ENCODE measurements at regions not wholly inside any gene's neighbourhood (a gene's known extent, or its start where the extent isn't known, plus 50 kb on each side); places are given as distances from the start of the nearest gene placed in this dataset.

- Histone ChIP-seq H3K36me3 (ENCODE audit: control insufficient read depth in 4 of 4, insufficient read depth in 4 of 4, low read length in 3 of 4) (no peaks in the 10 kb centered on the region), H3K4me1 (ENCODE audit: control extremely low read depth in 1 of 4, control insufficient read depth in 4 of 4, insufficient read depth in 4 of 4, low read length in 3 of 4) (peaks cover 0 to 14% (median 8%) of the 10 kb centered on the region in 4 experiments), H3K27ac (ENCODE audit: insufficient read depth in 1 of 2, low read depth in 1 of 2, low read length in 2 of 2, poor library complexity in 1 of 2, severe bottlenecking in 2 of 2) (no peak overlapping the region), H3K4me3 (ENCODE audit: control insufficient read depth in 1 of 7, extremely low read depth in 1 of 7, insufficient read depth in 4 of 7, low read depth in 2 of 7, low read length in 6 of 7) (no peak overlapping the region), H3K27me3 (replicated peaks in 2 of 5; ENCODE audit: control insufficient read depth in 4 of 5, insufficient read depth in 5 of 5, low read length in 4 of 5) (peaks cover 0 to 18% (median 0%) of the 10 kb centered on the region in 5 experiments), H3K9me3 (ENCODE audit: control extremely low read depth in 1 of 5, control insufficient read depth in 4 of 5, insufficient read depth in 2 of 5, low read depth in 1 of 5, low read length in 4 of 5) (no peaks in the 10 kb centered on the region)
- ChIA-PET POLR2A (no interaction called here), CTCF (interaction anchor here (0.8 to 1.9 kb wide), 9 partner anchors 11 to 305 kb away, joined by 3 to 7 read pairs (median 3); no protein-coding TSS in a partner anchor)
- no peak for DNase-seq
- 97% methylated on average over 3 of the region's 10 CpGs for WGBS (ENCODE audit: insufficient coverage)
These were observed 65.4 kb downstream of the UBIAD1 start for GRCh38 chr1:11338284-11338924.

- CTCF ChIA-PET = interaction anchor here (1.0 to 2.2 kb wide), 8 partner anchors 12 to 304 kb away, joined by 3 to 8 read pairs (median 4); no protein-coding TSS in a partner anchor
- DNase-seq = peak in 2 of 3 donors; percentile 23 to 27
These were observed 66.6 kb downstream of the UBIAD1 start for GRCh38 chr1:11339346-11340232.

GRCh38 chr1:11340233-11340632 lies 67.2 kb downstream of the UBIAD1 start:
- Histone ChIP-seq H3K4me1 (ENCODE audit: control extremely low read depth in 1 of 4, control insufficient read depth in 4 of 4, insufficient read depth in 4 of 4, low read length in 3 of 4) (peaks cover 0 to 14% (median 8%) of the 10 kb centered on the region in 4 experiments), H3K36me3 (ENCODE audit: control insufficient read depth in 4 of 4, insufficient read depth in 4 of 4, low read length in 3 of 4) (no peaks in the 10 kb centered on the region), H3K27me3 (replicated peaks in 2 of 5; ENCODE audit: control insufficient read depth in 4 of 5, insufficient read depth in 5 of 5, low read length in 4 of 5) (peaks cover 0 to 18% (median 0%) of the 10 kb centered on the region in 5 experiments), H3K4me3 (ENCODE audit: control insufficient read depth in 1 of 7, extremely low read depth in 1 of 7, insufficient read depth in 4 of 7, low read depth in 2 of 7, low read length in 6 of 7) (no peak overlapping the region), H3K27ac (ENCODE audit: insufficient read depth in 1 of 2, low read depth in 1 of 2, low read length in 2 of 2, poor library complexity in 1 of 2, severe bottlenecking in 2 of 2) (no peak overlapping the region), H3K9me3 (ENCODE audit: control extremely low read depth in 1 of 5, control insufficient read depth in 4 of 5, insufficient read depth in 2 of 5, low read depth in 1 of 5, low read length in 4 of 5) (no peaks in the 10 kb centered on the region)
- ChIA-PET CTCF (interaction anchor here (1.0 to 2.2 kb wide), 5 partner anchors 13 to 295 kb away, joined by 3 to 8 read pairs (median 4); no protein-coding TSS in a partner anchor), POLR2A (no interaction called here)
- DNase-seq = no peak
- 28% methylated on average over 4 of the region's 4 CpGs for WGBS (ENCODE audit: insufficient coverage)

More at GRCh38 chr1:11339346-11340232, 66.6 kb downstream of the UBIAD1 start:
- peaks cover 0 to 14% (median 8%) of the 10 kb centered on the region in 4 experiments for H3K4me1 ChIP-seq (ENCODE audit: control extremely low read depth in 1 of 4, control insufficient read depth in 4 of 4, insufficient read depth in 4 of 4, low read length in 3 of 4)
- 21% methylated on average over 19 of the region's 24 CpGs for WGBS (ENCODE audit: insufficient coverage)
- H3K27me3 ChIP-seq (replicated peaks in 2 of 5; ENCODE audit: control insufficient read depth in 4 of 5, insufficient read depth in 5 of 5, low read length in 4 of 5) = peaks cover 0 to 18% (median 0%) of the 10 kb centered on the region in 5 experiments
- peak overlapping the region in 1 of 7 experiments; percentile 14 for H3K4me3 ChIP-seq (ENCODE audit: control insufficient read depth in 1 of 7, extremely low read depth in 1 of 7, insufficient read depth in 4 of 7, low read depth in 2 of 7, low read length in 6 of 7)
- no peaks in the 10 kb centered on the region for H3K36me3 ChIP-seq (ENCODE audit: control insufficient read depth in 4 of 4, insufficient read depth in 4 of 4, low read length in 3 of 4)
- POLR2A ChIA-PET = no interaction called here
- H3K9me3 ChIP-seq (ENCODE audit: control extremely low read depth in 1 of 5, control insufficient read depth in 4 of 5, insufficient read depth in 2 of 5, low read depth in 1 of 5, low read length in 4 of 5) = no peaks in the 10 kb centered on the region
- no peak overlapping the region for H3K27ac ChIP-seq (ENCODE audit: insufficient read depth in 1 of 2, low read depth in 1 of 2, low read length in 2 of 2, poor library complexity in 1 of 2, severe bottlenecking in 2 of 2)

GRCh38 chr1:11341901-11342552 lies 69.0 kb downstream of the UBIAD1 start:
- H3K27me3 ChIP-seq (replicated peaks in 2 of 5; ENCODE audit: control insufficient read depth in 4 of 5, insufficient read depth in 5 of 5, low read length in 4 of 5) = peaks cover 0 to 18% (median 0%) of the 10 kb centered on the region in 5 experiments
- H3K36me3 ChIP-seq (ENCODE audit: control insufficient read depth in 4 of 4, insufficient read depth in 4 of 4, low read length in 3 of 4) = no peaks in the 10 kb centered on the region
- WGBS (ENCODE audit: insufficient coverage) = 100% methylated on average over 1 of the region's 6 CpGs
- H3K27ac ChIP-seq (ENCODE audit: insufficient read depth in 1 of 2, low read depth in 1 of 2, low read length in 2 of 2, poor library complexity in 1 of 2, severe bottlenecking in 2 of 2) = no peak overlapping the region
- ChIA-PET POLR2A (no interaction called here), CTCF (interaction anchor here (2.2 kb wide), 1 partner anchor 22 kb away, joined by 8 read pairs; no protein-coding TSS in a partner anchor)
- H3K9me3 ChIP-seq (ENCODE audit: control extremely low read depth in 1 of 5, control insufficient read depth in 4 of 5, insufficient read depth in 2 of 5, low read depth in 1 of 5, low read length in 4 of 5) = no peaks in the 10 kb centered on the region
- peaks cover 0 to 14% (median 8%) of the 10 kb centered on the region in 4 experiments for H3K4me1 ChIP-seq (ENCODE audit: control extremely low read depth in 1 of 4, control insufficient read depth in 4 of 4, insufficient read depth in 4 of 4, low read length in 3 of 4)
- no peak overlapping the region for H3K4me3 ChIP-seq (ENCODE audit: control insufficient read depth in 1 of 7, extremely low read depth in 1 of 7, insufficient read depth in 4 of 7, low read depth in 2 of 7, low read length in 6 of 7)
- no peak for DNase-seq

- ChIA-PET CTCF (no interaction called here), POLR2A (no interaction called here)
- Histone ChIP-seq H3K27me3 (replicated peaks in 2 of 5; ENCODE audit: control insufficient read depth in 4 of 5, insufficient read depth in 5 of 5, low read length in 4 of 5) (peaks cover 0 to 18% (median 0%) of the 10 kb centered on the region in 5 experiments), H3K4me1 (ENCODE audit: control extremely low read depth in 1 of 4, control insufficient read depth in 4 of 4, insufficient read depth in 4 of 4, low read length in 3 of 4) (peaks cover 0 to 14% (median 8%) of the 10 kb centered on the region in 4 experiments), H3K27ac (ENCODE audit: insufficient read depth in 1 of 2, low read depth in 1 of 2, low read length in 2 of 2, poor library complexity in 1 of 2, severe bottlenecking in 2 of 2) (no peak overlapping the region), H3K4me3 (ENCODE audit: control insufficient read depth in 1 of 7, extremely low read depth in 1 of 7, insufficient read depth in 4 of 7, low read depth in 2 of 7, low read length in 6 of 7) (no peak overlapping the region), H3K36me3 (ENCODE audit: control insufficient read depth in 4 of 4, insufficient read depth in 4 of 4, low read length in 3 of 4) (no peaks in the 10 kb centered on the region), H3K9me3 (ENCODE audit: control extremely low read depth in 1 of 5, control insufficient read depth in 4 of 5, insufficient read depth in 2 of 5, low read depth in 1 of 5, low read length in 4 of 5) (no peaks in the 10 kb centered on the region)
- WGBS (ENCODE audit: insufficient coverage) = 88% methylated on average over 3 of the region's 6 CpGs
- DNase-seq = no peak
These were observed 69.6 kb downstream of the UBIAD1 start for GRCh38 chr1:11342621-11343032.

- H3K9me3 ChIP-seq (ENCODE audit: control extremely low read depth in 1 of 5, control insufficient read depth in 4 of 5, insufficient read depth in 2 of 5, low read depth in 1 of 5, low read length in 4 of 5) = peaks cover 0 to 5% (median 0%) of the 10 kb centered on the region in 5 experiments
- ChIA-PET POLR2A (no interaction called here), CTCF (no interaction called here)
- peaks cover 0 to 3% (median 0%) of the 10 kb centered on the region in 5 experiments for H3K27me3 ChIP-seq (replicated peaks in 2 of 5; ENCODE audit: control insufficient read depth in 4 of 5, insufficient read depth in 5 of 5, low read length in 4 of 5)
- no peak for DNase-seq
- WGBS (ENCODE audit: insufficient coverage) = 94% methylated on average over 16 of the region's 19 CpGs
- H3K36me3 ChIP-seq (ENCODE audit: control insufficient read depth in 4 of 4, insufficient read depth in 4 of 4, low read length in 3 of 4) = no peaks in the 10 kb centered on the region
- H3K4me1 ChIP-seq (ENCODE audit: control extremely low read depth in 1 of 4, control insufficient read depth in 4 of 4, insufficient read depth in 4 of 4, low read length in 3 of 4) = peaks cover 0 to 15% (median 12%) of the 10 kb centered on the region in 4 experiments
- no peak overlapping the region for H3K4me3 ChIP-seq (ENCODE audit: control insufficient read depth in 1 of 7, extremely low read depth in 1 of 7, insufficient read depth in 4 of 7, low read depth in 2 of 7, low read length in 6 of 7)
- H3K27ac ChIP-seq (ENCODE audit: insufficient read depth in 1 of 2, low read depth in 1 of 2, low read length in 2 of 2, poor library complexity in 1 of 2, severe bottlenecking in 2 of 2) = no peak overlapping the region
These were observed 73.1 kb downstream of the UBIAD1 start for GRCh38 chr1:11345971-11346715.

All from common myeloid progenitor, CD34-positive (primary cell).